ENCODE measurements at regions not wholly inside any gene's neighbourhood (a gene's known extent, or its start where the extent isn't known, plus 50 kb on each side); places are given as distances from the start of the nearest gene placed in this dataset.

DNA sequence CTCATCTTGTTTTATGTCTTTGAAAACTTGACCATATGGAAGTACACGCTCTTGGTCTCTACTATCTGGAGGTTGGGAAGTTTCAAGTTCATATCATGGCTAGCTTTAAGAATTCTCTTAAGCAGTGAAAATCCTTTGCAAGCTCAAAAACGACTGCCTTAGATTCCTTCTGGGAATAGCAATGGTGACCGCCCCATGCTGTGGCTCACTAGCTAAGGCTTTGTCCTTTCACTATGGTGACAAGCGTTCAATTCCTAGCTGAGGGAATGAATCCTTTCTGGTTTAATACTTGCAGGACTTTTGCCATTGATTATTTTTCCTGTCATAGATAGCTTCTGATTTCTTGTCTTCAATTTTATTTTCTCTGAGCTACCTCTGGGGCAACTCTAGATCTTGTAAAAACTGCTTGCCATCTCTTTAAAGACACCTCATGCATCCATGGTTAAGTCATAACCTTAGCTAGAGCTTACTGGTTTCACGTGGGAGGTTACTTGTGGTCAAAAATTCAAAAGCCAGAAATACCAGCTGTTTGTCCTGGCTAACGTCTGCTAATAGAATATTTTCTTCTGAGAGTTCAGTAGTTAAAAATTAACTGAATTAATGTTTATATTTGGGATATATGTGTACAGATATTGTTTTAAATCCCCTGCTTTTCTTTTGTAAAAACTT, 673.4 kb upstream of the CBLB start:
- Mint-ChIP-seq H3K27me3 (peaks cover 7% of the 10 kb centered on the region), H3K4me1 (ENCODE audit: low read depth) (no peaks in the 10 kb centered on the region), H3K27ac (no peak overlapping the region), H3K4me3 (no peak overlapping the region), H3K36me3 (ENCODE audit: low read depth) (peaks cover 8% of the 10 kb centered on the region), H3K9me3 (peaks cover 27% of the 10 kb centered on the region)

DNA sequence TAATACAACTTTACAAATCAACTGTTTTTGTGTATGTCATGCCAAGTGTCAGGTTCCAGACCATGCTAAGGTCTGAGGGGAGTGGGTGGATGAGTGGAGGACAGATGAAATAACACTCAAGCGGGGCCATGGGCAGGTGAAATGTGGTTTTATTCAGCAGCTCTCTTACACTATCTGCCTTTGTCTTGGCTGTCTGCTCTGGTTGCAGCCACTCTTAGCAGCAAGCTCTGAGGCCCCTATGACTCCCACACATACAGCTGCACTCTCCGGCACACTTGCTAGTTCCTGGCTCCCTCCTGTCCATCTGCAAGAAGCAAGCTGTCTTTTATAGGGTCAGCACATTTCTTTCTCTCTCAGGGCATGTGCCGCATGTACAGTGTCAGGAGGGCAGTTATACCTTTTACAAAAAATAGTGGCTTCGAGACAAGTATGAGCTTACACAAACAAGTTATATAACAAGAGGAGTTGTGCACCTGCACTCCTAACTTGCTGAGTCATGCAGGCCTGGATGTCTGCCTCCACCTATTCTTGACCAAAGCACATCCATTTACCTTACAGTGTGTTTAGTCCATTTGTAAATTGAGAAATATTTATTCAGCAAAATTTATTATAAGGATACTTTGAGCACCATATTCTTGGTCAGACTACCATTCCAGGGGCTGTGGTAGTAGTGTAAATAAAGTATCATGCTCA, 683.7 kb upstream of the CBLB start:
- Mint-ChIP-seq H3K27me3 (no peaks in the 10 kb centered on the region), H3K27ac (no peak overlapping the region), H3K36me3 (ENCODE audit: low read depth) (no peaks in the 10 kb centered on the region), H3K4me3 (no peak overlapping the region), H3K4me1 (ENCODE audit: low read depth) (no peaks in the 10 kb centered on the region), H3K9me3 (peaks cover 14% of the 10 kb centered on the region)

DNA sequence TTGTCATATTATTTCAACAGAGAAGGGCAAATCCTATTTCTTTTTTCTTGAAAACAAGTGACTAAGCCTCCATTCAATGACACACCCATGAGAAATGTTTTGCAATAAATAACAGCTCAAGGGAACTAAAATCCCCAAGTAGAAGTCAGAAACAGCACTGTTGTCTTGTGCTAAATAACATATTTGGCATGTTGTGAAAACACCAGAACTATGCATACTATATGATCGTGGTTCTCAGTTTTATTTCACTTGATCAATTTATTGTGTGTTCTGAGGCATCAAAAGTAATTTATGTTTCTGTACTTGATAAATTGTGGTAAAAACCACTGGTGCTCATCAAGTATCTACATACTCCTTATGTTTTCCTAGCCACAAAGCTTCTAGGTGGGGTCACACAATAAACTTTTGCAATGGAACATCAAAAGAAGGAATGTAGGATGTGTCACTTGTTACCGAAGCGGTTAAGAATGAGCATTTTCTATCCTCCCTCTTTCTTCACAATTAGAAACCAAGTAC, 691.7 kb upstream of the CBLB start:
- no peak overlapping the region for H3K4me3 Mint-ChIP-seq
- no peaks in the 10 kb centered on the region for H3K36me3 Mint-ChIP-seq (ENCODE audit: low read depth)
- H3K9me3 Mint-ChIP-seq = peaks cover 8% of the 10 kb centered on the region
- no peaks in the 10 kb centered on the region for H3K27me3 Mint-ChIP-seq
- no peaks in the 10 kb centered on the region for H3K4me1 Mint-ChIP-seq (ENCODE audit: low read depth)
- H3K27ac Mint-ChIP-seq = no peak overlapping the region

DNA sequence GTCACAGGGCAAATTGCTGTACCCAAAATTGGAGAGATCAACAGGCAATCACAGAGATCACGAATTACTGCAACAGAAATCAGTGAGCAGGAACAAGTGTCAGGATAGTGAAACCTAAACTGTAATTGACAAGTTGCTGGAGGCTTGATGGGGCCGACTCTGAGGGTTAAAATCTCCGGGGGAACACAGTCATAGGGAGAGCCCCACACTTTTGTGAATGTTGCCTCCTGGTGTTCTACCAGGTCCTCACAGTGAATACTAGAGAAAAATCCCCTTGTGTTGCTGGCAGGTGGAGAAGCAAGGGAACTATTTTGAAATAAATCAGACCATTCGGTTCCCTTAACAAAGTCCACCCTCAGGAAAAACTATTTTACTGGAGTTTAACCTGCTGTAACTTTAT, 697.5 kb upstream of the CBLB start:
- Mint-ChIP-seq H3K27ac (peak overlapping the region; percentile 66), H3K36me3 (ENCODE audit: low read depth) (no peaks in the 10 kb centered on the region), H3K4me1 (ENCODE audit: low read depth) (peaks cover 8% of the 10 kb centered on the region), H3K9me3 (peaks cover 4% of the 10 kb centered on the region), H3K4me3 (no peak overlapping the region), H3K27me3 (no peaks in the 10 kb centered on the region)

DNA sequence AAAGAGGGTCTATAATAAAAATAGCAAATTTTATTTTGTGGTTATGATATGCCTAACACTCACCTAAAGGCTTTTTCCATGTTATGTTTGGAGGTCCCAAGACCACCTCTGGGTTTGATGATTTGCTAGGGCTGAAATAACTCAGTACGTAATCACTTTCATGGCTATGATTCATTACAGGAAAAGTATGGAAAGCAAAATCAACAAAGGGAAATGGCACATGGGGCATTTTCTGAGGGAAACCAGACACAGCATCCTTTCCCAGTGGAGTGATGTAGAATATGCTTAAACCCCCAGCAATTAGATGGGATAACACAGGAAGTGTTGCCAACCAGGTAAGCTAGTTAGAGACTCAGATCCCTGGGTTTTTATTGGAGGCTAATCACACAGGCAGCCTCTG, 701.6 kb upstream of the CBLB start:
- Mint-ChIP-seq H3K27ac (no peak overlapping the region), H3K4me3 (no peak overlapping the region), H3K36me3 (ENCODE audit: low read depth) (no peaks in the 10 kb centered on the region), H3K27me3 (no peaks in the 10 kb centered on the region), H3K4me1 (ENCODE audit: low read depth) (peaks cover 8% of the 10 kb centered on the region), H3K9me3 (no peaks in the 10 kb centered on the region)

DNA sequence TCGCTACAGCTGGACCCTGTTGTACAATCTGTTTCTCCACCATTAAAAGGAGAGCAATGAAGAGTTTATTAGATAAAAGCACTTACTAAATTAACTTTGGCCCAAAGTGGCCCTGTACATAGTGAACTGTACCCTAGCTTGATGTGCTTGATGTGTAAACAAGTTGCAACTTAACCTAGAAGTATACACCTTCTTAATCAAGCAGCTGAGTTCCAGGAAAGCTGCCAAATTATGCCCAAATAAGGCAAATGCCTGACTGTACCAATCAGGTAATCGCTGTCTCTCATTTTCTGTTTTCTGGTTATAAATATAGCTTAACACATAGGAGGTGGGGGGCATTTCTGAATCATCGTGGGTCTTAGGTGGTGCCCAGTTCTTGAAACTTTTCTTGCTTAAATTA, 704.8 kb upstream of the CBLB start:
- no peaks in the 10 kb centered on the region for H3K9me3 Mint-ChIP-seq
- H3K4me1 Mint-ChIP-seq (ENCODE audit: low read depth) = no peaks in the 10 kb centered on the region
- H3K36me3 Mint-ChIP-seq (ENCODE audit: low read depth) = no peaks in the 10 kb centered on the region
- no peak overlapping the region for H3K27ac Mint-ChIP-seq
- H3K4me3 Mint-ChIP-seq = no peak overlapping the region
- H3K27me3 Mint-ChIP-seq = no peaks in the 10 kb centered on the region

DNA sequence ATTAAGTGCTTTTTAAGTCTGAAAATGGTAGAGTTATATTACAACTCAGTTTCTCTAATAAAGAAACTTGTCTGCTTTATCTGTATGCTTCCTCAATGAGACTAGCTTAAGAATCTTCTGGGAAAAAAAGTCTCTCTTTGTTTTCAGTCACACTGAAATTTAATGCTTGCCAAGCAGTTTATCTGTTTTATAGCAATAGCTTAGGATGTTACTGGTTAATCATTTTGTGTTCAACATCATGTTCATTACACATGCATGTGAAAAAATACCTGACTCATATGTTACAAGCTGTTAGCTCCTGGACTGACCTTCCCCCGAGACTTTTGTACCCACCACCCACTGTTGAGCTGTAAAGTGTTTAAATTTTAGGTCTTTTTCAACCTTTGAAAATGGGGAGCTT, 706.2 kb upstream of the CBLB start:
- Mint-ChIP-seq H3K9me3 (peaks cover under 1% of the 10 kb centered on the region), H3K4me3 (no peak overlapping the region), H3K4me1 (ENCODE audit: low read depth) (no peaks in the 10 kb centered on the region), H3K36me3 (ENCODE audit: low read depth) (no peaks in the 10 kb centered on the region), H3K27ac (no peak overlapping the region), H3K27me3 (no peaks in the 10 kb centered on the region)

DNA sequence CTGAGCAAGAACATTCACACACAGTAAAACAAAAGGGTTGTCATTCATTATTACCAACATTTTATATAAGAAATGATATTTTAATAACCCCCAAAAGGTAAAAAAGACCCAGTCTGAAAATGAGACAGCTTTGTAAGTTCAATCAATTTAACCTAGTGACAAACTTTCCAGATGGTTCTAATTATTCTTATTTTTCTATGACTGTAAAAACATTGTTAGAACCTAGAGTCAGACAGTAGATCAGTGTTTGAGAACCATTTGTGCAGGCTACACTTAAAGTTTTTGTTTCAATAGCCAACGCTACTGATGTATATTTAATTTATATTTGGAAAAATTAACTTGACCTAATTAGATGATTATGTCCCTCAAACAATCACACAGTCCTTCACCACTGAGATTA, 708.4 kb upstream of the CBLB start:
- Mint-ChIP-seq H3K27me3 (no peaks in the 10 kb centered on the region), H3K4me3 (no peak overlapping the region), H3K4me1 (ENCODE audit: low read depth) (no peaks in the 10 kb centered on the region), H3K9me3 (peaks cover 5% of the 10 kb centered on the region), H3K36me3 (ENCODE audit: low read depth) (no peaks in the 10 kb centered on the region), H3K27ac (no peak overlapping the region)

DNA sequence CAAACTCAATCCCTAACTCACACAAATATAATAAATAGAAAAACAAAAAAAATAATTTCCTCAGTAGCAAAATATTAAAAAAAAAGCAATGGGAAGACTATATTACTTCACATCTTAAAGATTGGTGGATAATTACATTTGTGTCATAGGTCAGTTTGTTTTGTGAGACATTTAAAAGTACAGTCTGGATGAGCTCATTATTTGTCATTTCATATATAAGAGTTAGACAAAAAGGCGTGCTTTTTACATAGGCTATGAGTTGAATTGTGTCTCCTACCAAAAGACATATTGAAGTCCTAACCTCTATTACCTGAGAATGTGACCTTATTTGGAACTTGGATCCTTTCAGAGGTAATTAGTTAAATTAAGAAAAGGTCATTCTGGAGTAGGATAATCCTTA, 710.1 kb upstream of the CBLB start:
- Mint-ChIP-seq H3K36me3 (ENCODE audit: low read depth) (no peaks in the 10 kb centered on the region), H3K4me3 (no peak overlapping the region), H3K9me3 (peaks cover 5% of the 10 kb centered on the region), H3K4me1 (ENCODE audit: low read depth) (no peaks in the 10 kb centered on the region), H3K27me3 (no peaks in the 10 kb centered on the region), H3K27ac (no peak overlapping the region)

DNA sequence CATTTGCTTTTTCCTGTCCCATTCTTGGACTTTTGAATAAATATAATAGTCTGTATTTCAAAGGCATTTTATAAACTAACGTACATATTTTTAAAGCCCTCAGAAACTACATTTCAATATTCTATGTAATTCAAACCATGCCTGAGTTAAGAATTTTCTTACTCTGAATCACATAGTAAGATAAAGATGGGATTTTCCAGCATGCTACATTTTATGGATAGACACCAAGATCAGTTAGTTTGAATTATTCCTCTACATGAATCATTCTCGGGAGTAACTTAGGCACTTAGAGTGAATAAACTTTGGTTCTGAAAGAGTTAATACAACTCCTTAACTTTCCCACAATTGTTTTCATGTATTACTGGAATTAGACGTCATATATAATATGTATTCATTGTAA, 713.3 kb upstream of the CBLB start:
- H3K9me3 Mint-ChIP-seq = peaks cover 5% of the 10 kb centered on the region
- H3K4me1 Mint-ChIP-seq (ENCODE audit: low read depth) = no peaks in the 10 kb centered on the region
- no peak overlapping the region for H3K27ac Mint-ChIP-seq
- no peak overlapping the region for H3K4me3 Mint-ChIP-seq
- no peaks in the 10 kb centered on the region for H3K27me3 Mint-ChIP-seq
- no peaks in the 10 kb centered on the region for H3K36me3 Mint-ChIP-seq (ENCODE audit: low read depth)

DNA sequence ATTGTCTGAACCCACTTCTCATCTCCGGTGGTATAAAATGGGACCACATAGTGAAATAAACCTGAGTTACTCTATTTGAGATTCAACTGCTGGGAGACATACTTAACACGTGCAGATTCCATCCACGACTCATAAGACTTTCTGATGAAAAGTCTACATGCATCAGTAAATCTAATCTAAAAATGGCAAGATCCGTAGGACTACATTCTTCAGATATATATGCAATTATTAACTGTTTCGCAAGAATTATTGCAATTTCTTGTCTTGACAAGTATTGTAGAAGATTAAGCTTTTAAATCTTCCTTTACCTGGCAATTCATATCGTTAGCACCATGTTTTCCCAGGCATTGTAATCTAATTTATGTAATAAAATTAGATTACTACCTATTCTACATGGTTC, 718.7 kb upstream of the CBLB start:
- H3K4me1 Mint-ChIP-seq (ENCODE audit: low read depth) = peaks cover 4% of the 10 kb centered on the region
- no peak overlapping the region for H3K27ac Mint-ChIP-seq
- no peak overlapping the region for H3K4me3 Mint-ChIP-seq
- peaks cover 5% of the 10 kb centered on the region for H3K36me3 Mint-ChIP-seq (ENCODE audit: low read depth)
- no peaks in the 10 kb centered on the region for H3K27me3 Mint-ChIP-seq
- H3K9me3 Mint-ChIP-seq = peaks cover 4% of the 10 kb centered on the region

DNA sequence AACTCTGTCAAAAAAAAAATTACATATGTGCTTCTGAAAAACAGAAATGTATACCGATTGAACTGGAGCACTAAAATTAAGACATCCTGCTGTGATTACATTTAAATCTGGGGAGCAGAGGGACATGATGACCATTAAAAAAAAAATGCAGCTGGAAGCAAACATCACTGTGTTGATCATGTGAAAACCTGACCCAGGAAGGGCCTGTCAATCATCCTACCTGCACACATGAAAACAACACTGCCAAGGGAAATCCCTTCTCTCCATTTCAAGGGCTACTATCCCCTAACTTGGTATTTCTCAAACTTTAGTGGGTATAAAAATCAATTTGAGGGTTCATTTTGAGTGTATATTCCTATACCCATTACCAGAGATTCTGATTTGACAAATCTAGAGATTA, 719.9 kb upstream of the CBLB start:
- Mint-ChIP-seq H3K27me3 (no peaks in the 10 kb centered on the region), H3K36me3 (ENCODE audit: low read depth) (peaks cover 11% of the 10 kb centered on the region), H3K4me1 (ENCODE audit: low read depth) (peaks cover 11% of the 10 kb centered on the region), H3K27ac (no peak overlapping the region), H3K4me3 (no peak overlapping the region), H3K9me3 (peaks cover 12% of the 10 kb centered on the region)

DNA sequence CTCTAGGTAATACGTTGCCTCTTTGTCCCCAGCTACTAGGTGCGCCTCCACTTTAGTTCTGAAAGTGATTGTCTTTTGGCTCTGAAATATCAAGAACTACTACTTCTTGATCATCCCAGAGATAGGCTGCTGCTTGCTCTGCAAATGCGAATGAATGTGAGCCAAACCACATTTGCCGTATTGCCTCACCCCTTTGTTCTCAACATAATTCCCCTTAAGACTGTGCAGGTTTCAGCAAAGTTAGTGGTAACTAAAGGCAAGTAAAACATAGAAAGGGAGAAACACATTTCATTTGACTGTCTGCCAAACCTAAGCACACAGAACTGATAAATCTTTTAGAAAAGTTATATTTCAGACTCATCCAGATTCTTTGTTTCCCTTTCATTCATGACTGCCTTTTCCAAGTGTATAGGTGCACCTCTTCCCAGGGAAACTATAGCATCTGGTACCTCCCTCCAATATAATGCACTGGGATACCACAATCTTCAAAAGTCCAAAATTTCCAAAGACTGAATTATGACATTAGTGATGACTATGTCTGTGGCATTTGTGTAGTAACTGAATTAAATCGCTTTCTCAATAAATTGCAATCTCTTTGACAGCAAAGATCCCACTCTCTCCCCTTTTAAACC, 720.6 kb upstream of the CBLB start:
- H3K9me3 Mint-ChIP-seq = peaks cover 17% of the 10 kb centered on the region
- no peak overlapping the region for H3K27ac Mint-ChIP-seq
- H3K4me1 Mint-ChIP-seq (ENCODE audit: low read depth) = peaks cover 16% of the 10 kb centered on the region
- H3K36me3 Mint-ChIP-seq (ENCODE audit: low read depth) = peaks cover 11% of the 10 kb centered on the region
- H3K4me3 Mint-ChIP-seq = no peak overlapping the region
- no peaks in the 10 kb centered on the region for H3K27me3 Mint-ChIP-seq

DNA sequence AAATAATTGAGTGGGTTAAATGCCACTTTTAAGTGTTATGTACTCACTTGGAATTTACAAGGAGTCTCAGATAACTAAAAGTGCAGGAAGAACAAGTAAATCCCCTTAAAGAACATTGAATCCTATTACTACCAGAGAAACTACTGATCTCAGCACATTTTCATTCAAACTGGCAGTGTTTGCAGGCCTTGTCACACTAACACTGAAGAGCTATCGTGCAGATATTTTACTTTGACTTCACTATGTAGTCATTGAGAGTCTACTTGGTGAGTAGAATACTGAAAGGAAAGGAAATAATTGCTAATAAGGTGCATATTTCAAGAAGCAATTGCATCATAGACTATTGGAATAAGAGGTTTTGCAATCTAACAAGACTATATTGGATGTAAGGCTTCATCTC, 721.4 kb upstream of the CBLB start:
- H3K4me3 Mint-ChIP-seq = no peak overlapping the region
- no peaks in the 10 kb centered on the region for H3K27me3 Mint-ChIP-seq
- no peak overlapping the region for H3K27ac Mint-ChIP-seq

DNA sequence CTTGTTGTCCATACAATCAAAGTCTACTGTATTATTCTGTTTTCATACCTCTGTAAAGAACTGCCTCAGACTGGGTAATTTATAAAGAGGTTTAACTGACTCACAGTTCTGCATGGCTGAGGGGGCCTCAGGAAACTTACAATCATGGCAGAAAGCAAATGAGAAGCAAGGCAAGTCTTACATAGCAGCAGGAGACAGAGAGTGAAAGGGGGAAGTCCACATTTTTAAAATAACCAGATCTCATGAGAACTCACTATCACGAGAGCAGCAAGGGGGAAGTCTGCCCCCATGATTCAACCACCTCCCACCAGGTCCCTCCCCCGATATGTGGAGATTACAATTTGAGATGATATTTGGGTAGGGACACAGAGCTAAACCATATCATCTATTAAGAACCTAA, 724.6 kb upstream of the CBLB start:
- Mint-ChIP-seq H3K36me3 (ENCODE audit: low read depth) (peaks cover 11% of the 10 kb centered on the region), H3K27me3 (no peaks in the 10 kb centered on the region), H3K4me3 (no peak overlapping the region), H3K4me1 (ENCODE audit: low read depth) (peaks cover 16% of the 10 kb centered on the region), H3K27ac (no peak overlapping the region), H3K9me3 (peaks cover 23% of the 10 kb centered on the region)

More for the DNA sequence above, 721.4 kb upstream of the CBLB start:
- Mint-ChIP-seq H3K36me3 (ENCODE audit: low read depth) (peaks cover 11% of the 10 kb centered on the region), H3K4me1 (ENCODE audit: low read depth) (peaks cover 16% of the 10 kb centered on the region), H3K9me3 (peaks cover 17% of the 10 kb centered on the region)
